Neutrophil (primary cell): ENCODE measurements at regions not wholly inside any gene's neighbourhood (a gene's known extent, or its start where the extent isn't known, plus 50 kb on each side); places are given as distances from the start of the nearest gene placed in this dataset.

Experiments
- H3K27ac ChIP-seq: fragments of 200-600 bp; sonication (generic); 2 replicates; pipeline ENCODE4 v1.5.1; 2016; ENCODE audit warnings: mild to moderate bottlenecking, moderate library complexity
- H3K27me3 ChIP-seq: fragments of 200-600 bp; sonication (generic); 2 replicates; pipeline ENCODE4 v1.6.0; 2016; ENCODE audit warnings: mild to moderate bottlenecking
- H3K36me3 ChIP-seq: fragments of 200-600 bp; sonication (generic); 2 replicates; pipeline ENCODE4 v1.5.1; 2017
- H3K4me1 ChIP-seq, 2 experiments: fragments of 200-600 bp in 1 of 2; sonication (generic) in 1 of 2; 1 replicate in 1 of 2; 2 replicates in 1 of 2; pipeline versions ENCODE4 v1.5.1 to v1.6.1; 2013 to 2016; ENCODE audit warnings: low read depth in 1 of 2, low read length in 1 of 2, mild to moderate bottlenecking in 1 of 2, moderate library complexity in 1 of 2; ENCODE audit not compliant: control insufficient read depth in 1 of 2, insufficient read depth in 1 of 2
- H3K4me3 ChIP-seq, 2 experiments: fragments of 200-600 bp in 1 of 2; sonication (generic) in 1 of 2; 1 replicate in 1 of 2; 2 replicates in 1 of 2; pipeline ENCODE4 v1.5.1; 2013 to 2016; ENCODE audit warnings: low read depth in 1 of 2, low read length in 1 of 2, mild to moderate bottlenecking in 1 of 2, moderate library complexity in 1 of 2
- H3K9me3 ChIP-seq: fragments of 200-600 bp; sonication (generic); 2 replicates; pipeline ENCODE4 v1.5.1; 2016
- TF ChIP-seq, protein P1 (sequence below): fragments of 200-600 bp; sonication (generic); IDR thresholded peaks from 2 replicates; pipeline ENCODE4 v1.5.1; 2016; ENCODE audit warnings: antibody characterized with exemption

DNA sequence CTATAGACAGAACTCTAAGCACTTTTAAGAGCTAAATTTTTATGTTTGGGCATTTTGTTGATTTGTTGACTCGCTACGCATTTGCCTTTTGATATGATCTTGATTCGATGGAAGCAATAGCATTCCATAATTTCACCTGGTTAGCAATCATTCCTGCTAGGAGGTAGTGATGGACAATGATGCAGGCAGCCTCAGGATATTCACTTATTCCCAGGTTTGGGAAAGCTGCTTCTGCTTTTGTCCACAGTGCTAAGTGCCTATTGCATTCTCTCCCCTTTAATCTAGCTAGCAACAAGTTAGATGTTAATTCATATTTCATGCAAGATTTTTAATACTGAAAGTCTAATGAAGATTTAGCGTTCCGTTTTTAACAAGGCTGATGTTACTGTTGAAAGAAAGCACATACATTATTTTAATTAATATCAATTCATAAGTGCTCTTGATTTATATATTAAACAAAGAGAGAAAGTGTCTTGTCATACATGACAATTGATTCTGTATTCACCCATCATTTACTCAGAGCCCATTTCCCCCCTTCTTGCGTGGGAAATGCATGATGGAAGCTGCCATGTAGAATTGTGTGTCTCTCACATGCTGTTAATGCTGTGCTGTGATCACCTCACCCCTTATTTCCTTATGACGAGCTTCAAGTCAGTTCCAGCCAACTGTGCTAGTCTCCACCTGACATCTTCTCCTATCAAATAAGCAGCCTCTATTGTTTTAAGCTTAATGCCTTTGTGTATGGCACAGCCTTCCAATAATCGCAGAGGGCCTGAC lies 53.0 kb upstream of the TMCO5A start:
- Histone ChIP-seq H3K4me1 (peaks cover 6 to 20% of the 10 kb centered on the region in 2 experiments), H3K27me3 (peaks cover 44% of the 10 kb centered on the region), H3K9me3 (no peaks in the 10 kb centered on the region), H3K4me3 (no peak overlapping the region), H3K36me3 (no peaks in the 10 kb centered on the region), H3K27ac (no peak overlapping the region)
- TF ChIP-seq, protein P1, sequence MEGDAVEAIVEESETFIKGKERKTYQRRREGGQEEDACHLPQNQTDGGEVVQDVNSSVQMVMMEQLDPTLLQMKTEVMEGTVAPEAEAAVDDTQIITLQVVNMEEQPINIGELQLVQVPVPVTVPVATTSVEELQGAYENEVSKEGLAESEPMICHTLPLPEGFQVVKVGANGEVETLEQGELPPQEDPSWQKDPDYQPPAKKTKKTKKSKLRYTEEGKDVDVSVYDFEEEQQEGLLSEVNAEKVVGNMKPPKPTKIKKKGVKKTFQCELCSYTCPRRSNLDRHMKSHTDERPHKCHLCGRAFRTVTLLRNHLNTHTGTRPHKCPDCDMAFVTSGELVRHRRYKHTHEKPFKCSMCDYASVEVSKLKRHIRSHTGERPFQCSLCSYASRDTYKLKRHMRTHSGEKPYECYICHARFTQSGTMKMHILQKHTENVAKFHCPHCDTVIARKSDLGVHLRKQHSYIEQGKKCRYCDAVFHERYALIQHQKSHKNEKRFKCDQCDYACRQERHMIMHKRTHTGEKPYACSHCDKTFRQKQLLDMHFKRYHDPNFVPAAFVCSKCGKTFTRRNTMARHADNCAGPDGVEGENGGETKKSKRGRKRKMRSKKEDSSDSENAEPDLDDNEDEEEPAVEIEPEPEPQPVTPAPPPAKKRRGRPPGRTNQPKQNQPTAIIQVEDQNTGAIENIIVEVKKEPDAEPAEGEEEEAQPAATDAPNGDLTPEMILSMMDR: no peak

DNA sequence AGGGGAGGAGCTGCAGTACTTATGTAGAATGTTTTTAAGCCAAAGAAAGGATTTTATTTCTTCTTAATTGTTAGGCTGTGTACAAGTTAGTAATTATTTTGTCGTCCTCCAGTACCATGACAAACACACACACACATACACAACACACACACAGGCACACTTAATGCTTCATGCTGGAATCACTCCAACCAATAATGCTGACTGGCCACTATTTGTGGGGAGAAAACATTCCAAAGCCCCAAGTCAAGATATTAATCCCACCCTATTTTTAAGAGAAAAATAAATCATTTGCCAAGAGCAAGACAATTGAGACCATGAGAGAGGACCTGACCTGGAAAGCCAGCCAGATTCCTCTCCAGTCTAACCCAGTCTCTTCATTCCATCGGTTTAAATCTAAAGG lies 51.8 kb upstream of the TMCO5A start:
- peaks cover 11 to 29% of the 10 kb centered on the region in 2 experiments for H3K4me1 ChIP-seq
- H3K36me3 ChIP-seq: no peaks in the 10 kb centered on the region
- H3K9me3 ChIP-seq: no peaks in the 10 kb centered on the region
- H3K27ac ChIP-seq: no peak overlapping the region
- peaks cover 44% of the 10 kb centered on the region for H3K27me3 ChIP-seq
- TF ChIP-seq, protein P1: no peak
- H3K4me3 ChIP-seq: no peak overlapping the region
